ENCODE measurements at regions not wholly inside any gene's neighbourhood (a gene's known extent, or its start where the extent isn't known, plus 50 kb on each side); places are given as distances from the start of the nearest gene placed in this dataset.

- Mint-ChIP-seq H3K9me3 (ENCODE audit: low read depth) (peaks cover 32% of the 10 kb centered on the region), H3K36me3 (no peaks in the 10 kb centered on the region), H3K27me3 (no peaks in the 10 kb centered on the region), H3K27ac (no peak overlapping the region), H3K4me1 (ENCODE audit: low read depth) (no peaks in the 10 kb centered on the region), H3K4me3 (no peak overlapping the region)
Observed at GRCh38 chr4:175411251-175411650, 400.8 kb downstream of the GPM6A start.

DNA sequence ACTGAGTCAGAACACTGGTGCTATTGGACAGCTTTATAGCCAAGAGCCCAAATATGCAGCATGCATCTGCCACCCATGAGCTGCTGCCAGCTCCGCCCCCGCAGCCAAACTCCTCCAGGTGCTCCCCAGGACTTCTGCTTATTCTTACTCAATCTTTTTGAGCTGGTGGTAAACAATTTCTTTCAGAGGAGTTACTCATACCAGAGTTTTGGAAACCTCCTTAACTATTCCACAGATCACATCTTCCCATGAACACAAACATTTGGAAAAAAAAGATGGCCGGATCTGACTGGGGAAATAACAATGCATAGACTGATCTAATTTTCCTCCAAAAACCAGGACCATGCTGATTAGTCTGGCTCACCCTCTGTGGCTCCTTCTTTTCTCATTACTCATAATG lies 399.9 kb downstream of the GPM6A start:
- Mint-ChIP-seq H3K4me3 (no peak overlapping the region), H3K27ac (no peak overlapping the region), H3K9me3 (ENCODE audit: low read depth) (peaks cover 32% of the 10 kb centered on the region), H3K4me1 (ENCODE audit: low read depth) (no peaks in the 10 kb centered on the region), H3K36me3 (no peaks in the 10 kb centered on the region), H3K27me3 (no peaks in the 10 kb centered on the region)

DNA sequence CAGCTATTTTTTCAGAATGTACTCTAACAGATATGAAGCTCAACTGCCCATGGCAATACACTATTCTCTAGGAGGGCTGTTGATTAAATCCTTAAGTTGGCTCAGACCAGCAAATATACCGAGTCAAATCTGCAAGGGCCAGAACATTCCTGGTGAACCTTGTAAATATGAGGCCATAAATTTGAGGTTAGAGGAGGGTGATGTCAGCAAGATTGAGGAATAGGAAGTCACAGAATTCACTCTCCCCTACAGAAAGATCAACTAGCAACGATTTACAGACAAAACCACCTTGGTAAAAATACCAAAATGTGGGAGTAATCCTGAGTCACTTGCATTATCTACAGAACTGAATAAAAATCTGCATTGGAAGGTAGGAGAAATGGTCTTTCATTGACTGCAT lies 399.3 kb downstream of the GPM6A start:
- H3K27ac Mint-ChIP-seq: no peak overlapping the region
- H3K4me3 Mint-ChIP-seq: no peak overlapping the region
- H3K27me3 Mint-ChIP-seq: no peaks in the 10 kb centered on the region
- peaks cover 32% of the 10 kb centered on the region for H3K9me3 Mint-ChIP-seq (ENCODE audit: low read depth)
- no peaks in the 10 kb centered on the region for H3K4me1 Mint-ChIP-seq (ENCODE audit: low read depth)
- H3K36me3 Mint-ChIP-seq: no peaks in the 10 kb centered on the region

GRCh38 chr4:175413561-175413960 lies 398.5 kb downstream of the GPM6A start:
- Mint-ChIP-seq H3K4me3 (no peak overlapping the region), H3K27me3 (no peaks in the 10 kb centered on the region), H3K27ac (no peak overlapping the region), H3K4me1 (ENCODE audit: low read depth) (no peaks in the 10 kb centered on the region), H3K36me3 (no peaks in the 10 kb centered on the region), H3K9me3 (ENCODE audit: low read depth) (peaks cover 32% of the 10 kb centered on the region)

GRCh38 chr4:175414602-175415001 lies 397.5 kb downstream of the GPM6A start:
- Mint-ChIP-seq H3K4me3 (no peak overlapping the region), H3K4me1 (ENCODE audit: low read depth) (no peaks in the 10 kb centered on the region)

DNA sequence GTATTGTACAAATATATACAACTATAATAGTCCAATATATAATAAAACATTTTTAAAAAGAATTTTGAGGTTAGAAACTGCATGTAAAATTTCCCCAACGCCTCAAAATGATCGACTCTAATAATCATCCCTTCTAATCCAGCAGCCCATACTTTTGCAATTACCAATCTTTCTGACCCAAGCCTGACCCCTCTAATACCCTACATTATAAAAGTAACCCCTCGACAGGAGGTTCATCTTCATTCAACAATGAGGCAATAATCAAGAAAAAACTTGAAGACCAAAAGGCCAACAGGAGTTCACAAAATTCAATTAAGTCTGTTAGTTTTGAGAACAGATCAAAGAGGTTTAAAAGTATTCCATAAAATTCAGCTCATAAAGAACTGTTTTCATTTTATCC lies 393.5 kb downstream of the GPM6A start:
- peaks cover 28% of the 10 kb centered on the region for H3K9me3 Mint-ChIP-seq (ENCODE audit: low read depth)
- no peak overlapping the region for H3K27ac Mint-ChIP-seq
- no peaks in the 10 kb centered on the region for H3K36me3 Mint-ChIP-seq
- no peak overlapping the region for H3K4me3 Mint-ChIP-seq
- no peaks in the 10 kb centered on the region for H3K27me3 Mint-ChIP-seq
- H3K4me1 Mint-ChIP-seq (ENCODE audit: low read depth): no peaks in the 10 kb centered on the region

More at GRCh38 chr4:175414602-175415001, 397.5 kb downstream of the GPM6A start:
- Mint-ChIP-seq H3K27me3 (no peaks in the 10 kb centered on the region), H3K27ac (no peak overlapping the region), H3K36me3 (no peaks in the 10 kb centered on the region), H3K9me3 (ENCODE audit: low read depth) (peaks cover 32% of the 10 kb centered on the region)

DNA sequence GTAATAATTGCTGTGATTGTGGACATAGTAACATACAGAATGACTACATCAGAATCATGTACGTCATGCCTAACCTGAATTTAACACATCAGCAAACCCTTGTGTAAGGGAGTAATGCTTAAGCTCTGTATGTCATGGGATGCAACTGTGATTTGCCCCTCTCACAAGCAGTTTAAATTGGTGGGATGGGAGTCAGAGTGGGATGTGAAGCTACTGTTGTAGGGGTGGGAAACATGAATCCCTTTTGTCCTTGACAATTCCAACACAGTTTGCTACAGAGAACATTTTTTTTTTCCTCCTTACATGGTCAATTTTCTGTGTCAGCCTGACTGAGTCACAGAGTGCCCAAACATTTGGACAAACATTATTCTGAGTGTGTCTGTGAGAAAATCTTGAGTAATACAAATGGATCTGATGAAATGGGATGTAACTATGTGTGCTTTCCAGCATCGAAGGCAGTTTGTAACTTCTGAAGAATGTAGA lies 392.8 kb downstream of the GPM6A start:
- no peak overlapping the region for H3K4me3 Mint-ChIP-seq
- H3K36me3 Mint-ChIP-seq: no peaks in the 10 kb centered on the region
- H3K9me3 Mint-ChIP-seq (ENCODE audit: low read depth): peaks cover 24% of the 10 kb centered on the region
- H3K27me3 Mint-ChIP-seq: no peaks in the 10 kb centered on the region
- H3K4me1 Mint-ChIP-seq (ENCODE audit: low read depth): no peaks in the 10 kb centered on the region
- no peak overlapping the region for H3K27ac Mint-ChIP-seq

- Mint-ChIP-seq H3K4me3 (no peak overlapping the region), H3K36me3 (no peaks in the 10 kb centered on the region), H3K4me1 (ENCODE audit: low read depth) (no peaks in the 10 kb centered on the region)
Observed at GRCh38 chr4:175421506-175421905, 390.6 kb downstream of the GPM6A start.

GRCh38 chr4:175422331-175422730 lies 389.7 kb downstream of the GPM6A start:
- H3K27me3 Mint-ChIP-seq: no peaks in the 10 kb centered on the region
- peaks cover 7% of the 10 kb centered on the region for H3K9me3 Mint-ChIP-seq (ENCODE audit: low read depth)
- H3K36me3 Mint-ChIP-seq: no peaks in the 10 kb centered on the region
- H3K4me1 Mint-ChIP-seq (ENCODE audit: low read depth): no peaks in the 10 kb centered on the region
- H3K4me3 Mint-ChIP-seq: no peak overlapping the region
- H3K27ac Mint-ChIP-seq: no peak overlapping the region

More at GRCh38 chr4:175421506-175421905, 390.6 kb downstream of the GPM6A start:
- Mint-ChIP-seq H3K27ac (no peak overlapping the region), H3K9me3 (ENCODE audit: low read depth) (peaks cover 7% of the 10 kb centered on the region), H3K27me3 (no peaks in the 10 kb centered on the region)

GRCh38 chr4:175424111-175424510 lies 388.0 kb downstream of the GPM6A start:
- no peaks in the 10 kb centered on the region for H3K27me3 Mint-ChIP-seq
- H3K36me3 Mint-ChIP-seq: no peaks in the 10 kb centered on the region
- H3K4me1 Mint-ChIP-seq (ENCODE audit: low read depth): no peaks in the 10 kb centered on the region
- H3K4me3 Mint-ChIP-seq: no peak overlapping the region
- H3K9me3 Mint-ChIP-seq (ENCODE audit: low read depth): peaks cover 7% of the 10 kb centered on the region
- H3K27ac Mint-ChIP-seq: no peak overlapping the region

- no peaks in the 10 kb centered on the region for H3K36me3 Mint-ChIP-seq
- H3K27me3 Mint-ChIP-seq: no peaks in the 10 kb centered on the region
- no peak overlapping the region for H3K27ac Mint-ChIP-seq
- H3K9me3 Mint-ChIP-seq (ENCODE audit: low read depth): no peaks in the 10 kb centered on the region
- no peaks in the 10 kb centered on the region for H3K4me1 Mint-ChIP-seq (ENCODE audit: low read depth)
- no peak overlapping the region for H3K4me3 Mint-ChIP-seq
Observed at GRCh38 chr4:175427751-175428150, 384.3 kb downstream of the GPM6A start.

DNA sequence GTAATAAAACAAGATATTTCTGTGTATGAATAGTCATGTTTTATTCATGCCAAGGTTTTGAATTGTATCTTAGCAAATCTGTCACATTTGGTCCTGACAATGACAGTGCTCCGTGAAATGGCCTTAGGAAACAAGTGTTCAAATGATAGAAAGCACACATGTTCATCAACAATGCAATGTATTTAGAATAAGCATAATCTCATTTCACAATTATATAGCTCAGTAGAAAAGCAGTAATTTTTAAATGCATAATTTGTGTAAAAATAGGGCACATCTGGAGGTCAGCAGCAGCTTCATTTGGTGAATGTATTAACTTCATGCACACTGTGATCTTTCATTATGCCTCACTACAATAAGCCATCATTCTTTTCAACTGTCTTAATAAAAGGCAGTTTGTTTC lies 380.4 kb downstream of the GPM6A start:
- Mint-ChIP-seq H3K9me3 (ENCODE audit: low read depth) (no peaks in the 10 kb centered on the region), H3K27ac (no peak overlapping the region), H3K27me3 (no peaks in the 10 kb centered on the region), H3K4me1 (ENCODE audit: low read depth) (no peaks in the 10 kb centered on the region), H3K4me3 (no peak overlapping the region), H3K36me3 (no peaks in the 10 kb centered on the region)

DNA sequence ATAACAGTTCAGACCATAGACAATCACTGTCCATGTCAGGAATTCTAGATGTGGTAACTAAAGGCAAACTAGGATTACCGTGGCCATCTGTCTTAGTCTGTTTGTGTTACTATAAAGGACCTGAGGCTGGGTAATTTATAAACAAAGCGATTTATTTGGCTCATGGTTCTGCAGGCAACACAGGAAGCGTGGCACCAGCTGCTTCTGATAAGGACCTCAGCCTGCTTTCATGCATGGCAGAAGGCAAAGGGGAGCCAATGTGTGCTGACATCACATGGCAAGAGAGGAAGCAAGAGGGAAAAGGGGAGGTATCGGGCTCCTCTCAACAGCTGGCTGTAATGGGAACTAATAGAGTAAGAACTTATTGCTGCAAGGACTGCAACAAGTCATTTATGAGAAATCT lies 376.7 kb downstream of the GPM6A start:
- H3K9me3 Mint-ChIP-seq (ENCODE audit: low read depth): no peaks in the 10 kb centered on the region
- H3K4me1 Mint-ChIP-seq (ENCODE audit: low read depth): no peaks in the 10 kb centered on the region
- no peaks in the 10 kb centered on the region for H3K27me3 Mint-ChIP-seq
- no peak overlapping the region for H3K27ac Mint-ChIP-seq
- H3K4me3 Mint-ChIP-seq: no peak overlapping the region
- no peaks in the 10 kb centered on the region for H3K36me3 Mint-ChIP-seq

- no peaks in the 10 kb centered on the region for H3K9me3 Mint-ChIP-seq (ENCODE audit: low read depth)
- H3K27me3 Mint-ChIP-seq: no peaks in the 10 kb centered on the region
- H3K4me3 Mint-ChIP-seq: no peak overlapping the region
- no peak overlapping the region for H3K27ac Mint-ChIP-seq
- H3K4me1 Mint-ChIP-seq (ENCODE audit: low read depth): no peaks in the 10 kb centered on the region
- H3K36me3 Mint-ChIP-seq: no peaks in the 10 kb centered on the region
Observed at GRCh38 chr4:175436196-175436595, 375.9 kb downstream of the GPM6A start.

DNA sequence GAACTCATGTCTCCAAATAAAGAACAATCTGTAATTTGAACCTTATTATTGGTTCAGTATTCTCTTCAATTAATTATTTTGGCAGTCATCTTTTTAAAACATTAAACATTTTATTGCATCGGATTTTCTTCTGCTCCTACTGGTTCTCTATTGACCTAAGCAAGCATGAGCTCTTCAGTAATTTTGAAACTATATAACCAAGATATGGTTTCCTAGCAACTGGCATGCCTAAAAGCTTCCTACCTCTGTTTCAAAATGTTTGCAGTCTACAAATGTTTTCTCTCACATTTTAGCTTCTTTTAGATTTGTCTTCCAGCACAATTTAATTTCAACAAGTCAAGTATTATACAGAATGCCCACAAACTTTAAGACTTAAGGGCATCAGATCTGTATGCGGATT lies 371.3 kb downstream of the GPM6A start:
- H3K4me1 Mint-ChIP-seq (ENCODE audit: low read depth): no peaks in the 10 kb centered on the region
- H3K36me3 Mint-ChIP-seq: no peaks in the 10 kb centered on the region
- no peak overlapping the region for H3K27ac Mint-ChIP-seq
- H3K27me3 Mint-ChIP-seq: no peaks in the 10 kb centered on the region
- no peak overlapping the region for H3K4me3 Mint-ChIP-seq
- no peaks in the 10 kb centered on the region for H3K9me3 Mint-ChIP-seq (ENCODE audit: low read depth)

DNA sequence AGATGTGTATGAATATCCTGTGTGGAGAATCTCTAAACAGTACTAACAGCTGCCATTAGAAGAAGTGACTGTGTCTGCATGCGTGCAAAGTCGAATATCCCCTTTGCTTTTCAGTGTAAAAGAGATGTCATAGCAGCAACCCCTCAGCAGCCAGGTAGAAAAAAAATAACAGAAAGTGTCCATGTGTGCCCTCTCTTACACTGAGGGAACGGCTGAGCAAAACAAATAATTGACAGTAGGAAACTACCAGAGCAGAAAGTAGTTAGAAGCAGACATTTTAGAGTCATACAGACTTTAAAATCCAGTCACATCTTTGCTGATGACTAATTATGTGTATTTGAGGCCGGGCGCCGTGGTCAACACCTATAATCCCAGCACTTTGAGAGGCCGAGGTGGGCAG lies 370.8 kb downstream of the GPM6A start:
- Mint-ChIP-seq H3K4me1 (ENCODE audit: low read depth) (no peaks in the 10 kb centered on the region), H3K36me3 (no peaks in the 10 kb centered on the region), H3K27me3 (no peaks in the 10 kb centered on the region), H3K4me3 (no peak overlapping the region), H3K27ac (no peak overlapping the region), H3K9me3 (ENCODE audit: low read depth) (no peaks in the 10 kb centered on the region)
